GM23248 (cell line): ENCODE measurements at regions not wholly inside any gene's neighbourhood (a gene's known extent, or its start where the extent isn't known, plus 50 kb on each side); places are given as distances from the start of the nearest gene placed in this dataset.

Source experiments
- EZH2 ChIP-seq: fragments of 200-600 bp; sonication (generic); IDR thresholded peaks from 2 replicates; pipeline ENCODE4 v1.6.1; 2018; ENCODE audit warnings: antibody characterized with exemption, mild to moderate bottlenecking; ENCODE audit not compliant: insufficient read depth, poor library complexity, severe bottlenecking
- EZH2phosphoT487 ChIP-seq: fragments of 200-600 bp; sonication (generic); IDR thresholded peaks from 2 replicates; pipeline ENCODE4 v1.6.1; 2018; ENCODE audit warnings: antibody characterized with exemption, moderate library complexity, mild to moderate bottlenecking, low read depth; ENCODE audit not compliant: insufficient read depth

DNA sequence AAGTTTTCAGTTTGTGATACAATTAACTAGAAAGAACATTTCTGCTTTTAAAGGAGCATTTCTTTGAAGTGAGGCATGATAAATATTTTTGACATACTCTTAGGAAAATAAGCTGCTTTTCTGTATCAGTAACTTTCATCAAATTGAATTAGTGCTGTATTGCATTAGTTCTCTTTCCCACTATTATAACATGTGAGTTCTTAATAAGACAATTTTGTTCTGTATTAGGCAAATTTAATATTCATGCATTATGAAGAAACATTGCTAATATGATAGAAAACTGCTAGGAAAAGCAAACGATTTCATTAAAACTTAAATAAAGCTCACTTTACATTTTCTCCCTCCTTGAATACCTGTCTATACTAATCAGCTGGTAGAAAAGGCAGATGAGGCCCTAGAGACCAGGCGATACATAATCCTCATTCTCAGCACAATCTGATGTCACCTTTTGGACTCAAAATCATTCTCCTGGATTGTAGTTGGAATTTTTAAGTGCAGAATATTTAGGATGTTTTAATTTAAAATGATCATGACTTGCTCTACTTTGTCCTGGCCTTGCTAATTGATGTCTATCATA, 1636.8 kb downstream of the PCDH9 start:
- TF ChIP-seq EZH2, result no peak
- no peak for TF ChIP-seq EZH2phosphoT487
